Renal cortical epithelial cell (primary cell): ENCODE measurements at regions not wholly inside any gene's neighbourhood (a gene's known extent, or its start where the extent isn't known, plus 50 kb on each side); places are given as distances from the start of the nearest gene placed in this dataset.

Source experiments
- DNase-seq: peaks from one replicate; pipeline ENCODE4 v3.0.0-alpha.2; 2011; ENCODE audit warnings: low read depth

- no peak for DNase-seq
Measured at GRCh38 chr12:98146487-98146886, 368.9 kb upstream of the TMPO start.

GRCh38 chr12:98149270-98149669 lies 366.1 kb upstream of the TMPO start:
- peak; percentile 36 for DNase-seq

GRCh38 chr12:98149691-98150210 lies 365.6 kb upstream of the TMPO start:
- no peak for DNase-seq

- no peak for DNase-seq
Measured at GRCh38 chr12:98151105-98151590, 364.2 kb upstream of the TMPO start.

- DNase-seq: no peak
Measured at GRCh38 chr12:98151984-98152383, 363.4 kb upstream of the TMPO start.

- DNase-seq: peak; percentile 4
Measured at GRCh38 chr12:98154850-98155249, 360.5 kb upstream of the TMPO start.

DNA sequence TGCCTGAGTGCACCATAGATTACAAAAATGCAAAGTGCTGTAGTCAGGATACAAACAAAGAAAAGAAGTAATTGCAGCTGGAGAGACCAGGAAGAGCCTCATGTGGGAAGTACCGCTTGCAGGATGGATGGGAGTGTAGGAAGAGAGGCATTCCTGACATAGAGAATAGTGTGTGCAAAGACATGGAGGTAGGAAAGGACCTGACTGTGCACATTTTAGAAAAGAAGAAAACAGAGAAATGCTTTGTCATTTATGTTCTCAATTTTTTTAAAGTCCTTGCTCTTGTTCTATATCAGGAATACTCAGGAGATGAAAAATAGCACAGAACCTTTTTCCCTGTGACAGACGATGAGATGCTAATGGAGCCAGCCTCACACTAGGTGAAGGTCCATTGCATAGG lies 358.7 kb upstream of the TMPO start:
- DNase-seq: no peak

DNA sequence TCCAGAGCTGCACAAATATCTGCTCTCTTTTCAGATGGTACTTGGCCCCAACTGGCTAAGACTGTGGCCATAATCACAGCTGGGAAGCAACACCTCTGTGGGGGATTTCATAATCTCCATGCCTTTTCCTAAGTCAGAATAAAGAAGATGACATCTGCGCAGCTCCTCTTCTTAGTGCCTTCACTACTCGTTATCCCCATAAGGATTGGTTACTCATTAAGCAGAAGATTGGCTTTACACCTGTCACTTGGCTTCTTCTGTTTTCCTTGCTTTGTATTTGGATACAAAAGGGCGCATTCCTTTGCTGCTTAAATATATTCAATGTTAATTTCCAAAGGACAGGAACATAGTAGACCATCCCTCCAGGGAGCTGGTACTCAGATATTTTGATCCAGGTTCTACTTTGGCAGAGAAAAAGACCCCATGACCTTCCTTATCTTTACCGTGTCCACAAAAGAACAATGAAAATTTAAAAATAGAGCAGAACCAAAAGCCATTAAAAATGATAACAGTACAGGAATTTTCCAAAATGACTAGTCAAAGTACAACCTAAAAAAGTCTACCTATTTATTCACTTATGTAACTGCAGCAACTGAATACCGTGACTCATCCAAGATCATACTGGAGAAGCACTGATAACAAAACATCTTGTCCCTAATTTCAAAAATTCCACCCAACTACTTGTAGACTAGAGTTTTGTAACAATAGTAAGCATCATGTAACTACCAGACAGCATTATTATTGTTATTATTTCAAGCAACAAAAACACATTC lies 352.3 kb upstream of the TMPO start:
- DNase-seq: no peak

- no peak for DNase-seq
Measured at GRCh38 chr12:98172304-98172703, 343.1 kb upstream of the TMPO start.

- DNase-seq: no peak
Measured at GRCh38 chr12:98172801-98173200, 342.6 kb upstream of the TMPO start.

DNA sequence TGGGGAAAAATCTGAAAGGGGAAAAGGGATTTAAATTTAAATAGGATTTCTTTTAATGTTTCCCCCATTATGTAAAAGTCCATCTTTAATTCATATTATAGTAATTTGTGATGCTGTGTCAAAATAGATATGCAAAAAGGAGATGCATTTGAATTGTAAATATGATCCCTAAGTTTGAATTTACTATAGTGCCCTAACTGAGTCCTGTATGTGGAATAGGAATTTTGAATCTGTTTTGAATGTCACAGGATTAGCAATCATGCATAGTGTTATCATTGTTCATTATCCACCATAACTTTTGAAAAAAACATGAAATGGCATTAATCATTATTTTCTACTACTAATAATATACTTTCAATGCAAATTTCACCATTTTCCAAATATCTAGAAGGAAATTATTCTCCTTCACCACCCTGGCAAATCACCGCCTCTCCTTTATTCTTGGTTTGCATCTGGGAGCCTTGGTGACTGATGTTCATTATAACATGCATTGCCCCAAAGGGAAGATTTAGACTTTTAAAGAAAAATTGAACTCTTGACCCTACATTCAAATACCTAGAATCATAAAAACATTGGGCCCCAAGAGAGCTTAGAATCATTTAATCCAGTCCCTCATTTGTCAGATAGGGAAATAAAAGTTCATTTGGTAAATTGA lies 341.5 kb upstream of the TMPO start:
- no peak for DNase-seq

DNA sequence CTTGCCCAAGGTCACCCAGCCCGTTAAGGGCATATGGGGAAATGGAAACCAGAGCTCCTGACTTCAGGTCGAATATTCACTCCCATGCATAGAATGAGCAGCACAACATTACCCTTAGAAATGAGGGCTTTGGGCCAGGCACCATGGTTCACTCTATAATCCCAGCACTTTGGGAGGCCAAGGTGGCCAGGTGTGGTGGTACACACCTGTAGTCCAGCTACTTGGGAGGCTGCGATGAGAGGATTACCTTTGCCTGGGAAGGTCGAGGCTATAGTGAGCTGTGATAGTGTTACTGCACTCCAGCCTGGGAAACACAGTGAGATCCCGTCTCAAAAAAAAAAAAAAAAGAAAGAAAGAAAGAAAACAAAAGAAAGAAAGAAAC lies 341.0 kb upstream of the TMPO start:
- DNase-seq: no peak

GRCh38 chr12:98178126-98178525 lies 337.3 kb upstream of the TMPO start:
- DNase-seq: no peak

DNA sequence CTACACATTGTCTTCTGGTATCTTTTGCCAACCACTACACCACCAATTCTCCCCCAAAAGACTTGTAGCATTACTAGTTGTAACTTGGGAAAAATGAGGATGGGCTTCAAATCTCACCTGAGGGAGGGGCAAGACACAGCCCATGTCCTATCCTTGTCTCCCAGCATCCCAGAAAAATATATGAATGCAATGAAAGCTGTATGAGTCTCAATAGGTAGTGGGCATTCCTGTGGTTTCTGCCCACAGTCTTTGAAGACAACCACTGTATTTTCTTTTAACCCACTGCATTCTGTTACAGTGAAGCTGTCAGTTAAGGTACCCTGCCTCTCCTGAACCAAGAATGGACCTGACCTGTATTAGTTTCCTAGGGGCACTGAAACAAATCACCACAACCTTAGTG lies 336.2 kb upstream of the TMPO start:
- DNase-seq: no peak

GRCh38 chr12:98180603-98181002 lies 334.8 kb upstream of the TMPO start:
- DNase-seq: no peak

DNA sequence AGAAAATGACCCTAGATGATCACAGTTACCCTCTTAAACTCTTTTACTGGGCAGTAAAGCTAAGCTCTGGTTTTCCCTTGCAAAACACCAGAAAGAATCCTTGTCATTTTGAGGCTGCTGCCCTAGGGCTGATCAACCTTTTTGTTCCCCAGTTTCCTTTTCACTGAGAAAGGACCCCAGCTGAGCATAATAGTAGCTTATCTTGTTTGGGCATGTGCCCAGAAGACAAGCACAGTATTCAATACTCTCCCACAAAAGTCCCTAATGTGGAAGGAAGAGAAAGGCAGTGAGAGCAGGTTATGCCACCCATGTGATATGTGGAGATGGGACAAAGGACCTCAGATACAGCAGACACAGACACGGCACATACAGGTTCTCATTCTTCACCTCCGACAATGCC lies 332.6 kb upstream of the TMPO start:
- no peak for DNase-seq

GRCh38 chr12:98185606-98186005 lies 329.8 kb upstream of the TMPO start:
- DNase-seq: no peak

DNA sequence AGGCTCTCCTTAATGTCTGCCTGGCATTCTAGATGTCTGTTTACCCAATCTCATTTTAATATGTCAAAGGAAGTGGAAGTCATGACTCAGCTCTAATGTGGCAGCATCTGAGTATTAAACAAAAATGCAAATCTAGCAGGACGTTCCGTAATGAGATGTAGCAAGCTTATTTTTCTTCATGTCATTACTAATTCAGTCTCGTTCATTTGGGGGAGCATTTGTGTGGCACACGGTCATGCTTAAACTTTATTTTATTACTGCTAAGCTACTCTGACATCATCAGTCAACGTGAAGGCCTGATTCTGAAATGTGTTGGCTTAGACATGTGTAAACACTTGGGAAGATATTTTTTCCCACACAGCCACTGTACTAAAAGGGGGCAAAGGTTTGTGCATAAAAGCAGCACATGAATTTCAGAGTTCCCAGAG lies 326.7 kb upstream of the TMPO start:
- DNase-seq: no peak

DNA sequence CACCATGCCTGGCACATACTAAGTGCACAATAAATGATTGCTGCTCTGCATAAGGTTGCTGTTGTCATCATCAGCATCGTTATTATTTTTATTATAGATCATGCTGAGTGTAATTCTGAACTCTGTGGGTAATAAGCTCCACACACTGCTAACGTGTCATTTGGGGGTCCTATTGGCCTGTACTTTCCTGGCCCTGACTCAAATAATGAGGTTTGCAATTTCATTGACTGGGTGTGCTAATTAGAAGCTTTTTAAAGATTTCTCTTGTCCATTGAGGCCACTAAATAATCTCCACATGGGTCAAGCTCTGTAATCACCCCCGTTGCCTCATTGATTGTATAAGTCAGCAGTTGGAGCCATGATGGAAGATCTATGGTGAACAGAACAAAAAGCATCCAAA lies 320.8 kb upstream of the TMPO start:
- no peak for DNase-seq

DNA sequence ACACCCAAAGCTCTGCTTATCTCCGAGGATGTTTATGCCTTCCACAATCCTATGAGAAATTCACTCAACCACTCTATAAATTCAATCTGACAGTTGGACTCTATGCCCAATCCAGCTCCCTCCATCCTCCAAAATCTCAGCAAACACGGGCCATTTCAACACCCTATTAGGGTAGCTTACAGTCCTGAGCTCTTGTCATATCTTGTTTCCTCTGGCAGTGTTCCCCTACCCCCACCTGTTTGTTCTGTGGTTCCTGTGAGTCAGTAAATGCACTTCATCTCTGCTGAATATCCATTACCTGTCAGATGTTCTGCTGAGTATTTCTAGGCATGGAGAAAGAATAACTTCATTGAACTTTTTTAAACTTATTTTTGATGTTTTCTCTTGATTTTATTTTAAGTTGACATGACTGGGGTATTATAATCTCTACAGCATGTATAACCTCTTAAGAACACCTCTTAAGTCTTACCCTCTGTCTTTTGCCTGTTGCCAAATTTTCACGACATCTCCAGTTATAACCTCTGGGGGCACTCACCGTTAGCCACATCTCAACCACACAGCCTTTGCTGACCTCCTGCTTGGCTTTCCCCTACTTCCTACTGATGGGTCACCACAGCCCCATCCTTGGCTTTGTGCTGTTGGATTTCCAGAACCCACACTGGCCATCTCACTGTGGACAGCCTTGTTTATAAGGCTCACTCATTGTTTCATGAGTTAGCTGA lies 317.0 kb upstream of the TMPO start:
- DNase-seq: no peak

- DNase-seq: no peak
Measured at GRCh38 chr12:98208816-98209215, 306.6 kb upstream of the TMPO start.

- no peak for DNase-seq
Measured at GRCh38 chr12:98211909-98212695, 303.3 kb upstream of the TMPO start.
